ENCODE measurements at regions not wholly inside any gene's neighbourhood (a gene's known extent, or its start where the extent isn't known, plus 50 kb on each side); places are given as distances from the start of the nearest gene placed in this dataset.
A peak's percentile ranks its signal among the peaks of the same experiment; 100 is the strongest.

DNA sequence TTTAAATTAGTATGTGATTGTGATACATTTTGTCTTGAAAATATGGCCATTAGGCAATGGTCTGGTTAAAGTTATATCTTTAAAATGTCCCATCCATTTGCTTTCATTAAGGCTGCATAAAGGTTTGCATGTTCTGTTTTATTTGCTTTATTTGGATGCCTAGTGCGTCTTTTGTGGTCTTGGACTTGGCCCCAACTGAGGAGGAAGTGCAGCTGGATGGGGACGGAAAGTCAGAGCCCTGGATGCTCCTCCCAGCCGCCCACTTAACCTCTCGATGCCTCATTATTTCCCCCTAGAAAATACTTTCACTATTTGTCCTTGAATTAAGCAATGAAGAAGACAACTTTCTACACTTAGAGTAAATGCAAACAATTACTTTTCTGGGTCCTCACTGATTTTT is 898.2 kb downstream of the MCTP2 start:
- Histone ChIP-seq H3K9me3 (ENCODE audit: low read depth) (no peaks in the 10 kb centered on the region), H3K4me1 (ENCODE audit: low read depth) (no peaks in the 10 kb centered on the region), H3K36me3 (no peaks in the 10 kb centered on the region), H3K27ac (no peak overlapping the region), H3K27me3 (no peaks in the 10 kb centered on the region), H3K4me3 (no peak overlapping the region)
- TF ChIP-seq, protein P1, sequence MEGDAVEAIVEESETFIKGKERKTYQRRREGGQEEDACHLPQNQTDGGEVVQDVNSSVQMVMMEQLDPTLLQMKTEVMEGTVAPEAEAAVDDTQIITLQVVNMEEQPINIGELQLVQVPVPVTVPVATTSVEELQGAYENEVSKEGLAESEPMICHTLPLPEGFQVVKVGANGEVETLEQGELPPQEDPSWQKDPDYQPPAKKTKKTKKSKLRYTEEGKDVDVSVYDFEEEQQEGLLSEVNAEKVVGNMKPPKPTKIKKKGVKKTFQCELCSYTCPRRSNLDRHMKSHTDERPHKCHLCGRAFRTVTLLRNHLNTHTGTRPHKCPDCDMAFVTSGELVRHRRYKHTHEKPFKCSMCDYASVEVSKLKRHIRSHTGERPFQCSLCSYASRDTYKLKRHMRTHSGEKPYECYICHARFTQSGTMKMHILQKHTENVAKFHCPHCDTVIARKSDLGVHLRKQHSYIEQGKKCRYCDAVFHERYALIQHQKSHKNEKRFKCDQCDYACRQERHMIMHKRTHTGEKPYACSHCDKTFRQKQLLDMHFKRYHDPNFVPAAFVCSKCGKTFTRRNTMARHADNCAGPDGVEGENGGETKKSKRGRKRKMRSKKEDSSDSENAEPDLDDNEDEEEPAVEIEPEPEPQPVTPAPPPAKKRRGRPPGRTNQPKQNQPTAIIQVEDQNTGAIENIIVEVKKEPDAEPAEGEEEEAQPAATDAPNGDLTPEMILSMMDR (IDR thresholded peaks at IDR 0.05; ENCODE audit: low read depth, low read length) = no peak
- peak in 1 of 2 donors; percentile 61 for DNase-seq (ENCODE audit: low read depth in 1 of 2, low spot score in 1 of 2)

DNA sequence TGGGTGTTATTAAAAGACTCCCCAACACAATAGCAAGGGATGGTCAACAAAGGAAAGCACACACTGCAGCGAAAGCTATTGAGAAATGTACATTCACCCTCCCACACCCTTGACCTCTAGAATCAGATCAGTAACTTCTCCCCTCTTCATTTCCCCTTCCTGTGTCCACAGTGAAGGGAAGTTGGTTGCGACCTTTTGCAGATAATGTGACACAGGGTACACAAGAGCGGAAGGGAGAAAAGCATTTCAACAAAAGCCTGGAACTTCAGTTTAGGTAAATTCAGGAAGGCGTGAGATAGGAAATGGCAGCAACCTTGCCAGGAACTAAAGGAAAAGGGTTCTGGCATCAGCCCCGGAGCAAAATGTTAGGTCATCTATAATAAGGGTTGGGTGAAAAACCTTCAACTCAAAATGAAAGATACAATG is 899.8 kb downstream of the MCTP2 start:
- no peaks in the 10 kb centered on the region for H3K36me3 ChIP-seq
- H3K9me3 ChIP-seq (ENCODE audit: low read depth) = no peaks in the 10 kb centered on the region
- TF ChIP-seq, protein P1 (IDR thresholded peaks at IDR 0.05; ENCODE audit: low read depth, low read length) = no peak
- no peak overlapping the region for H3K4me3 ChIP-seq
- no peaks in the 10 kb centered on the region for H3K4me1 ChIP-seq (ENCODE audit: low read depth)
- DNase-seq (ENCODE audit: low read depth in 1 of 2, low spot score in 1 of 2) = peak in 1 of 2 donors; percentile 37
- H3K27ac ChIP-seq = no peak overlapping the region
- no peaks in the 10 kb centered on the region for H3K27me3 ChIP-seq

DNA sequence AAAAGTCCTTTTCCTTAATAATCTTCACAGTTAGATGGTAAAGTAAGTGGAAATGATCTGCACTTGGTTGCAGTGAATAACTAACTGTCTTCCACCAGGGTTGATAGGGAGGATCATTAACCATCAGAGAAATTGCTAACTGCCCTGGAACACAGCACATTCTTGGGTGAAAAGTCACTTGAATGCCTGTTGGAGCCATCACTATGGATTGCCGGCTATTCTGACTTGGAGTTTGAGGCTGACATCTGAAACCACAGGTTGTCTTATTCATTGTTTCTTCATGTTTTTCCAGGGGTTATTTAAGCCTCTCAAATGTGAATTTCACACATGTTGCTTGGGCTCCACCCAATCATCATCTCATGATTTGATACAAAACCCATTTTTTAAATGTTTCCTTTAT is 901.4 kb downstream of the MCTP2 start:
- DNase-seq (ENCODE audit: low read depth in 1 of 2, low spot score in 1 of 2) = peak in 1 of 2 donors; percentile 21
- Histone ChIP-seq H3K9me3 (ENCODE audit: low read depth) (no peaks in the 10 kb centered on the region), H3K27ac (no peak overlapping the region), H3K4me1 (ENCODE audit: low read depth) (no peaks in the 10 kb centered on the region), H3K27me3 (no peaks in the 10 kb centered on the region), H3K36me3 (no peaks in the 10 kb centered on the region), H3K4me3 (no peak overlapping the region)
- TF ChIP-seq, protein P1 (IDR thresholded peaks at IDR 0.05; ENCODE audit: low read depth, low read length) = no peak

DNA sequence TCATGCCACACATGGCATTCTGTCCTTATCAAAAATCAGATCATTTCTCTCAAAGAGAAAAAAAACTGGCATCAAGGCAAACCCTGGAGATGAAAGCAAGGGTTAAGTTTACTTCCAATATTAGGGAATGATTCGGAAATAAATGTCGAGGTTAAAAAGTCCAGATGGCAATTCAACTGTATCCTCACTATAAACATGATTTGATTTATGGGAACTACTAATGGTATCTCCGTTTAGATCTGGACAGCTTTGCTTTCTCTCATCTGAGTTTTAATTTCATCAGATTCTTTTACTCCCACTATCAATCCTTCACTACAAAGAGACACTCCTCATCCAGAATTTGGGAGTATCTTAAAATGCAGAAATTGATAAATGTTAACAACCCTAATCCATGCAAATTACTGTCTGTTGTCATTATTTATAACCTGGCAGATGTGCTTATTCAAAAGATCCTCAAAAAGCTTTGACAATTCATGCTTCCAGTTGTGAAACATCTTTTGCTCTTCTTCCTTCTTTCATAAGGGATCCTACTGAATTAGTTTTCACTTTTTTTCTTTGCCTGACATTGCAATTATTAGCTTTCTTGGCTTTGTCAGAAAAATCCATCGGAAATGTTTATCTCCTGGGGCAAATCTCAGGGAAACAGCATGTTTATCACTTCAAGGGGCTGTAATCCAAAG is 903.2 kb downstream of the MCTP2 start:
- no peak for DNase-seq (ENCODE audit: low read depth in 1 of 2, low spot score in 1 of 2)
- Histone ChIP-seq H3K4me3 (no peak overlapping the region), H3K9me3 (ENCODE audit: low read depth) (no peaks in the 10 kb centered on the region), H3K36me3 (no peaks in the 10 kb centered on the region), H3K4me1 (ENCODE audit: low read depth) (no peaks in the 10 kb centered on the region), H3K27me3 (no peaks in the 10 kb centered on the region), H3K27ac (no peak overlapping the region)
- TF ChIP-seq, protein P1 (IDR thresholded peaks at IDR 0.05; ENCODE audit: low read depth, low read length) = no peak

DNA sequence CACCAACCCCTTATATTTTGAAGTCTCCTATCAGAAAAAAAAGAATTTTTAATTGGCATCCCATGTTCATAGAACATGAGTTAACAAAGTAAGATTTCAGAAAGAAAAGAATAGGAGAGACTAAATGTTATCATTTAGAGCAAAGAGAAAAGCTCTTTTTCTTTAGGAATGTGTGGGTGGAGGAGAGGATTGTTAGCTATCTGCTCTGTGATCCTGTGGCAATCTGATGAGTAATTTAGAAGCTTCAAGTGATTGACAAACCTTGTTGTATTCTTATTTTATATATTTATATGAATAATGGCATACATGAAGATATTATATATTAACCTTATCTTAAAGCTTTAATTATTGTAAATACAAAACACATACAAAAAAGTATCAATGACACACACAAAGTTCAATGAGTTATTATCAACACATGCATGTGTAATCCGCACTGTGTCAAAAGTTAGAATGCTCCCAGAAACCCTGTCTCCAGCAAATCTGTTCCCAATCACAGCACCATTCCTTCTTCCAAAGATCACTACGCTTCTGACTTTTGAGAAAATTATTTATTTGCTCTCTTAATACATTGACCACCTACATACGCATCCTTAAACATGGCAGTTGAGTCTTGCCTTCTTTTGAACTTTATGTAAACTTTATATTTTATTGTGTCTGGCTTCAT is 907.4 kb downstream of the MCTP2 start:
- DNase-seq (ENCODE audit: low read depth in 1 of 2, low spot score in 1 of 2) = no peak
- Histone ChIP-seq H3K36me3 (no peaks in the 10 kb centered on the region), H3K27me3 (no peaks in the 10 kb centered on the region), H3K9me3 (ENCODE audit: low read depth) (no peaks in the 10 kb centered on the region), H3K4me1 (ENCODE audit: low read depth) (no peaks in the 10 kb centered on the region), H3K27ac (no peak overlapping the region), H3K4me3 (no peak overlapping the region)
- TF ChIP-seq, protein P1 (IDR thresholded peaks at IDR 0.05; ENCODE audit: low read depth, low read length) = no peak

All from cardiac muscle cell (in vitro differentiated cells and primary cell).